ENCODE measurements at regions not wholly inside any gene's neighbourhood (a gene's known extent, or its start where the extent isn't known, plus 50 kb on each side); places are given as distances from the start of the nearest gene placed in this dataset.

DNA sequence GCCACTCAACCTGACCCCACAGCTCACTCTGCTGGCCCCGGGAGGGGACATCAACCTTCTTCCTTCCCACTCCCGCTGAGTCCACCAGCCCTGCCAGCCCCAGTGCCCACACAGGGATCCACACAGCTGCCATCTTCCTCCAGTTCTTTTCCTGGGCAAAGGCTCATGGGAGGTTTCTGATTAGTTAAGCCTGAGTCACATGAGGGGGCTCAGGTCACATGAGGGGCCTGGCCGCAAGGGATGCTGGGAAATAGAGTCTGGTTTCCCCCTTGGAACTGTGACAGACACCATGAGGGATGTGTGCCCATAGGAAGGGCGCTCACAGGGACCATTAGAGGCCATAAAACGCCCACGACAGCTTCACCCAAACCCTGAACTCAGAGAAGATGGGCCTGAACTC is 228.7 kb upstream of the SFSWAP start:
- no peak for TF ChIP-seq CTCF (conservative IDR thresholded peaks at IDR 0.05)
- no peak for TF ChIP-seq ZFX (IDR thresholded peaks at IDR 0.05)
- H3K27ac ChIP-seq: no peak overlapping the region

GRCh38 chr12:131482686-131483085 is 228.2 kb upstream of the SFSWAP start:
- TF ChIP-seq ZFX (IDR thresholded peaks at IDR 0.05): no peak
- H3K27ac ChIP-seq: no peak overlapping the region

GRCh38 chr12:131486451-131487230 is 224.2 kb upstream of the SFSWAP start:
- peak overlapping the region; percentile 50 for H3K27ac ChIP-seq
- TF ChIP-seq ZFX (IDR thresholded peaks at IDR 0.05) (no peak), CTCF (conservative IDR thresholded peaks at IDR 0.05) (no peak)

DNA sequence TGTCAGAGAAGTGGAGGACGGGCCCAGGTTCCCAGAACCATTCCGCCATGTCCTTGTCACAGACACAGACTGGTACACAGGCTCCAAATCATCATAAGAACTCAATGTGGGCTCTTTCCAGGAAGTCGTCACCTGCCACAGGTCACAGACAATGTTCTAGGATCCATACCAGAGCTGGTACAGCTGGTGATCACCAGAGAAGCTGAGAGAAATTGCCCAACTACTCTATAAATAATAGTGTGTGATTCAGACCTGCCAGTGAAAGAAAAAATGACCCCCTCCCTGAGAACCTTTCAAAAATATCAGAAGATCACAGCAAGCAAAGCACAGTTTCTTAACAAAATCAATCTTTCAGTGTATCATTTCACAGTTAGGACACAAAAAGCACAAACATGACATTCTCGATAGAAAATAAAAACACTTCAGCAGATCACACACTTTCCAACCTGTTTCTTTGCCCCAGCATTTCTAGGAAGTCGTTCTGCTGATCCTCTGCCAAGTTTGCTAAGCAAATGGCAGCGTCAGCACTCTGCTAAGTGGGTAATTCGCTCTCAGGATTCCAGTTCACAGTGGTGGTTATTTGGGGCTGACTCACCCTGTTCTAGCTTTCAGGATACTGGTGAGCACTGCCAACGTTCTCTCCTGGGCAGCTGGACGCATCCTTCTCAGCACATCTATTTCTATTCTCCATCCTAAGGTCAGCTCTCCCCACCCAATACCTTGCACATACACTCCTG is 223.3 kb upstream of the SFSWAP start:
- H3K27ac ChIP-seq: peak overlapping the region; percentile 50
- no peak for TF ChIP-seq CTCF (conservative IDR thresholded peaks at IDR 0.05)
- TF ChIP-seq ZFX (IDR thresholded peaks at IDR 0.05): no peak

DNA sequence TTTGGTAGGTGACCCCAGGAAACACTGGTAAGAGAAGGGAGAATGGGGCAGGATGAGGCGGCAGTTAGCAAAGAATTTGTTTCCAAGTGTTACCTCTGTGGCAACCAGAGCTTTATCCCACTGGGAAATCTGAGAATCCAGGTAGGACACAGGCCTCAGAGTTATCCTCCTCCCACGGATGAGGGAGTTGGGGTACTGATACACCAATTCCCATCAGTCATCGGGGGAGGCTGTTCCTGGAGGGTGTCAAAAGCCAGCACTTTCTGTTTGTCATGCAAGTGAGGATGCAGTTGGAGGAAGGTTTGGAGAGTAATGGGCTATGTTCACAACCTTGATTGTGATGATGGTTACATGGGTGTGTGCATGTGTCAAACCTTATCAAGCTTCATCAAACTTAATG is 221.2 kb upstream of the SFSWAP start:
- H3K27ac ChIP-seq: no peak overlapping the region
- no peak for TF ChIP-seq CTCF (conservative IDR thresholded peaks at IDR 0.05)
- TF ChIP-seq ZFX (IDR thresholded peaks at IDR 0.05): no peak

DNA sequence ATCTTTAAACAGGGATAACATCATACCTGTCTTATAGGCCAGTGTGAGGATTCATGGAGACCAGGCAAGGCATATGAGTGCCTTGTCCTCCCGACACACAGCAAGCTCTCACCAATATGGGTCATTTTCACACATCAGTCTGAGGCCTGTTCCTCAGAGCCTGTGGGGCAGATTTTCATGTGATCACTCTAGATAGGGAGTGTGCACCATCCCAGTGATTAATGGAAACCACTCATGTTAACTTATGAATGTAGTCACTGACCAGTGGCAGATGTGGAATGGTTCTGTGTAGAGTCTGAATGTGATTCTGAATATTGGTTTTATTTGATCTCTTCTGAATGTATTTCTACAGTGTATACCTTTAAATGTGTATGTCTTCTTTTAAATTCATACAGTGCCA is 219.7 kb upstream of the SFSWAP start:
- TF ChIP-seq CTCF (conservative IDR thresholded peaks at IDR 0.05) (no peak), ZFX (IDR thresholded peaks at IDR 0.05) (no peak)
- H3K27ac ChIP-seq: no peak overlapping the region

- TF ChIP-seq CTCF (conservative IDR thresholded peaks at IDR 0.05) (no peak), ZFX (IDR thresholded peaks at IDR 0.05) (no peak)
Measured at GRCh38 chr12:131491916-131492490, 218.9 kb upstream of the SFSWAP start.

More at GRCh38 chr12:131491916-131492490, 218.9 kb upstream of the SFSWAP start:
- no peak overlapping the region for H3K27ac ChIP-seq
